H1 (cell line): ENCODE measurements at regions not wholly inside any gene's neighbourhood (a gene's known extent, or its start where the extent isn't known, plus 50 kb on each side); places are given as distances from the start of the nearest gene placed in this dataset.

ENCODE experiments used
- CTCF ChIP-seq, 3 experiments: IDR thresholded peaks; 1 replicate in 2 of 3; 2 replicates in 1 of 3; pipeline versions ENCODE4 v1.5.1 to v1.6.1; 2011; ENCODE audit warnings: low read length in 3 of 3, mild to moderate bottlenecking in 3 of 3, inconsistent platforms in 2 of 3, low read depth in 1 of 3, moderate library complexity in 1 of 3; ENCODE audit not compliant: insufficient read depth in 1 of 3; ENCODE audit errors: control extremely low read depth in 1 of 3
- GTF2F1 ChIP-seq: IDR thresholded peaks from 2 replicates; pipeline ENCODE4 v1.6.1; 2012; ENCODE audit warnings: low read depth, low read length, improper control_type of control experiment, borderline replicate concordance
- MAFK ChIP-seq: IDR thresholded peaks from 2 replicates; pipeline ENCODE4 v1.6.1; 2012; ENCODE audit warnings: low read depth, mild to moderate bottlenecking, improper control_type of control experiment, low read length
- POLR2A ChIP-seq, 2 experiments: IDR thresholded peaks; 1 replicate in 1 of 2; 2 replicates in 1 of 2; pipeline ENCODE4 v1.6.1; 2011; ENCODE audit warnings: low read depth in 2 of 2, low read length in 2 of 2, mild to moderate bottlenecking in 2 of 2; ENCODE audit errors: control extremely low read depth in 1 of 2
- POLR2AphosphoS5 ChIP-seq: IDR thresholded peaks from 2 replicates; pipeline ENCODE4 v1.6.1; 2011; ENCODE audit warnings: low read depth, low read length
- POU5F1 ChIP-seq: IDR thresholded peaks from 2 replicates; pipeline ENCODE4 v1.6.1; 2011; ENCODE audit warnings: low read depth, mild to moderate bottlenecking, low read length, moderate library complexity
- RAD21 ChIP-seq, 2 experiments: IDR thresholded peaks in 1 of 2; conservative IDR thresholded peaks in 1 of 2; 2 replicates each; pipeline ENCODE4 v1.6.1; 2011; ENCODE audit warnings: low read depth in 2 of 2, low read length in 2 of 2, improper control_type of control experiment in 1 of 2, inconsistent platforms in 1 of 2, mild to moderate bottlenecking in 1 of 2, moderate library complexity in 1 of 2
- RBBP5 ChIP-seq: IDR thresholded peaks from 2 replicates; pipeline ENCODE4 v1.7.1; 2012; ENCODE audit warnings: low read depth, mild to moderate bottlenecking, inconsistent platforms, low read length, moderate library complexity, borderline replicate concordance
- TCF12 ChIP-seq: IDR thresholded peaks from 2 replicates; pipeline ENCODE4 v1.6.1; 2011; ENCODE audit warnings: low read depth, mild to moderate bottlenecking, low read length
- YY1 ChIP-seq: IDR thresholded peaks from 2 replicates; pipeline ENCODE4 v1.6.1; 2011; ENCODE audit warnings: low read depth, mild to moderate bottlenecking, low read length
- TF ChIP-seq, protein P1 (sequence below): IDR thresholded peaks from 2 replicates; pipeline ENCODE4 v1.6.1; 2012; ENCODE audit warnings: low read length, inconsistent platforms
- TF ChIP-seq, protein P2 (sequence below): IDR thresholded peaks from 2 replicates; pipeline ENCODE4 v1.6.1; 2011; ENCODE audit warnings: low read depth, mild to moderate bottlenecking, low read length; ENCODE audit not compliant: insufficient read depth

DNA sequence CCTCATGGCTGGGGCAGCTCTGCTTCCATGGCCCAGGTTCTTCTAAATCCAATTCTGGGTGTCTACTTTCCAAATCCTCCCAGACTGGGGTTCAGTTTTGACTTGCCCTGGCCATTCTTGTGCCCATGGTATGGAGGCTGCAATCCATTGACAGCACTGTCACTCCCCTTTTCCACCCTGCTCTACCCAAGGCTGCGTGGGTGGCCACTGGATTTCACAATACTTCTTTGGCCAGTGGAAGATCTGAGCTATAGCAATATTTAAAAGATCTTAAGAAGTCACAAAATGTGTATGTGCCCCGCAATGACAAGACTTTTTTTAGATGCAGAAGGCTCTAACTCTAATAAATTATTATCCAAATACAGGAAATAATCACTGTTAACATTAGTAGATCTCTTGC is 329.4 kb upstream of the CCL2 start:
- TF ChIP-seq CTCF (IDR thresholded peaks at IDR 0.05; ENCODE audit: control extremely low read depth in 1 of 3, insufficient read depth in 1 of 3, low read depth in 1 of 3, low read length in 3 of 3) = no peak
- no peak for TF ChIP-seq YY1
- no peak for TF ChIP-seq TCF12
- TF ChIP-seq POU5F1 = no peak
- TF ChIP-seq, protein P1, sequence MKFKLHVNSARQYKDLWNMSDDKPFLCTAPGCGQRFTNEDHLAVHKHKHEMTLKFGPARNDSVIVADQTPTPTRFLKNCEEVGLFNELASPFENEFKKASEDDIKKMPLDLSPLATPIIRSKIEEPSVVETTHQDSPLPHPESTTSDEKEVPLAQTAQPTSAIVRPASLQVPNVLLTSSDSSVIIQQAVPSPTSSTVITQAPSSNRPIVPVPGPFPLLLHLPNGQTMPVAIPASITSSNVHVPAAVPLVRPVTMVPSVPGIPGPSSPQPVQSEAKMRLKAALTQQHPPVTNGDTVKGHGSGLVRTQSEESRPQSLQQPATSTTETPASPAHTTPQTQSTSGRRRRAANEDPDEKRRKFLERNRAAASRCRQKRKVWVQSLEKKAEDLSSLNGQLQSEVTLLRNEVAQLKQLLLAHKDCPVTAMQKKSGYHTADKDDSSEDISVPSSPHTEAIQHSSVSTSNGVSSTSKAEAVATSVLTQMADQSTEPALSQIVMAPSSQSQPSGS = no peak
- no peak for TF ChIP-seq MAFK
- no peak for TF ChIP-seq GTF2F1
- TF ChIP-seq POLR2AphosphoS5 = no peak
- no peak for TF ChIP-seq RBBP5
- TF ChIP-seq RAD21 (IDR thresholded peaks at IDR 0.05 in 1 of 2, conservative IDR thresholded peaks at IDR 0.05 in 1 of 2; ENCODE audit: low read depth in 2 of 2, low read length in 2 of 2) = no peak
- TF ChIP-seq, protein P2, sequence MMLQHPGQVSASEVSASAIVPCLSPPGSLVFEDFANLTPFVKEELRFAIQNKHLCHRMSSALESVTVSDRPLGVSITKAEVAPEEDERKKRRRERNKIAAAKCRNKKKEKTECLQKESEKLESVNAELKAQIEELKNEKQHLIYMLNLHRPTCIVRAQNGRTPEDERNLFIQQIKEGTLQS = no peak
- no peak for TF ChIP-seq POLR2A (IDR thresholded peaks at IDR 0.05; ENCODE audit: control extremely low read depth in 1 of 2, low read depth in 2 of 2, low read length in 2 of 2)
